GM23338 (cell line): ENCODE measurements at regions not wholly inside any gene's neighbourhood (a gene's known extent, or its start where the extent isn't known, plus 50 kb on each side); places are given as distances from the start of the nearest gene placed in this dataset.
"Not testable (repeated sequence)": the region's sequence is repeated elsewhere in the genome, so short reads cannot be mapped to it uniquely, and the experiment has no call there.

Source experiments
- ATAC-seq: fragments of 200-7000 bp; cut with Tn5 transposase; 3 replicates; pipeline ENCODE4 v1.9.1; 2020
- DNase-seq: peaks from one replicate; pipeline ENCODE4 v3.0.0-alpha.2; 2015; ENCODE audit warnings: low spot score
- H2AFZ ChIP-seq: fragments of 200-600 bp; sonication (generic); 2 replicates; pipeline ENCODE4 v1.8.0; 2016; ENCODE audit warnings: antibody characterized with exemption, mild to moderate bottlenecking, moderate library complexity
- H3F3A ChIP-seq: fragments of 200-600 bp; sonication (generic); replicated peaks from 2 replicates; pipeline ENCODE4 v1.8.0; 2017; ENCODE audit warnings: antibody characterized with exemption, mixed run types, low read depth
- H3K27ac ChIP-seq: fragments of 200-600 bp; sonication (generic); 2 replicates; pipeline ENCODE4 v1.6.1; 2016; ENCODE audit warnings: low read depth
- H3K27me3 ChIP-seq: fragments of 200-600 bp; sonication (generic); 2 replicates; pipeline ENCODE4 v1.8.0; 2016; ENCODE audit warnings: mild to moderate bottlenecking, mixed run types, moderate library complexity; ENCODE audit not compliant: insufficient read depth
- H3K36me3 ChIP-seq: fragments of 200-600 bp; sonication (generic); 2 replicates; pipeline ENCODE4 v1.8.0; 2016; ENCODE audit warnings: mild to moderate bottlenecking; ENCODE audit not compliant: insufficient read depth
- H3K4me1 ChIP-seq: fragments of 200-600 bp; sonication (generic); 2 replicates; pipeline ENCODE4 v1.8.0; 2016; ENCODE audit warnings: mild to moderate bottlenecking, moderate library complexity; ENCODE audit not compliant: insufficient read depth
- H3K4me2 ChIP-seq: fragments of 200-600 bp; sonication (generic); 2 replicates; pipeline ENCODE4 v1.7.1; 2017; ENCODE audit warnings: mixed run types
- H3K4me3 ChIP-seq: fragments of 200-600 bp; sonication (generic); 2 replicates; pipeline ENCODE4 v1.6.1; 2016; ENCODE audit warnings: mixed run types
- H3K79me2 ChIP-seq: fragments of 200-600 bp; sonication (generic); replicated peaks from 2 replicates; pipeline ENCODE4 v1.8.0; 2017; ENCODE audit warnings: mild to moderate bottlenecking; ENCODE audit not compliant: insufficient read depth
- H3K9me2 ChIP-seq: fragments of 200-600 bp; sonication (generic); 2 replicates; pipeline ENCODE4 v1.8.0; 2017; ENCODE audit not compliant: insufficient read depth
- H4K20me1 ChIP-seq: fragments of 200-600 bp; sonication (generic); replicated peaks from 2 replicates; pipeline ENCODE4 v1.8.0; 2017; ENCODE audit warnings: mild to moderate bottlenecking; ENCODE audit not compliant: insufficient read depth
- H3K27ac Mint-ChIP-seq: 2 replicates; pipeline ENCODE4 v1.8.0; 2020; ENCODE audit warnings: inconsistent platforms, mild to moderate bottlenecking, moderate library complexity, mixed read lengths
- H3K27me3 Mint-ChIP-seq: 3 replicates; pipeline ENCODE4 v1.8.0; 2022; ENCODE audit warnings: low read depth, mild to moderate bottlenecking, moderate library complexity, mixed read lengths, inconsistent platforms; ENCODE audit not compliant: insufficient read depth, poor library complexity
- H3K36me3 Mint-ChIP-seq: 3 replicates; pipeline ENCODE4 v1.8.0; 2021; ENCODE audit warnings: low read depth, mild to moderate bottlenecking, inconsistent platforms, moderate library complexity, mixed read lengths
- H3K4me1 Mint-ChIP-seq: 3 replicates; pipeline ENCODE4 v1.8.0; 2020; ENCODE audit warnings: mild to moderate bottlenecking, inconsistent platforms, mixed read lengths
- H3K4me3 Mint-ChIP-seq: 3 replicates; pipeline ENCODE4 v1.8.0; 2021; ENCODE audit warnings: moderate library complexity, mild to moderate bottlenecking, inconsistent platforms, mixed read lengths
- H3K9me3 Mint-ChIP-seq: 3 replicates; pipeline ENCODE4 v1.8.0; 2020; ENCODE audit warnings: moderate library complexity, mild to moderate bottlenecking, inconsistent platforms, mixed read lengths
- EZH2phosphoT487 ChIP-seq: fragments of 200-600 bp; sonication (generic); IDR thresholded peaks from one replicate; pipeline ENCODE4 v1.8.1; 2018; ENCODE audit warnings: antibody characterized with exemption; ENCODE audit not compliant: unreplicated experiment

GRCh38 chr22:12601870-12602779 lies 2925.9 kb upstream of the OR11H1 start:
- Histone ChIP-seq H3K9me2 (no peaks in the 10 kb centered on the region), H2AFZ (no peak overlapping the region), H3K36me3 (0 out of 2 replicates have a peak, but pooled peaks cover 10% of the 10 kb centered on the region), H3K27ac (no peak overlapping the region), H4K20me1 (no peaks in the 10 kb centered on the region), H3K4me1 (no peaks in the 10 kb centered on the region), H3K79me2 (no peaks in the 10 kb centered on the region), H3F3A (no peaks in the 10 kb centered on the region), H3K27me3 (no peaks in the 10 kb centered on the region), H3K4me3 (no peak overlapping the region), H3K4me2 (no peak overlapping the region)
- no peak for TF ChIP-seq EZH2phosphoT487
- no peak overlapping the region for H3K27ac Mint-ChIP-seq
- H3K36me3 Mint-ChIP-seq = peaks cover 69% of the 10 kb centered on the region
- no peaks in the 10 kb centered on the region for H3K27me3 Mint-ChIP-seq
- H3K4me1 Mint-ChIP-seq = no peaks in the 10 kb centered on the region
- no peak for DNase-seq
- H3K4me3 Mint-ChIP-seq = no peak overlapping the region; the same call in 2 of the 3 replicates
- peaks cover 95% of the 10 kb centered on the region for H3K9me3 Mint-ChIP-seq
- no peak for ATAC-seq

GRCh38 chr22:12603399-12603798 lies 2924.6 kb upstream of the OR11H1 start:
- H3K27me3 Mint-ChIP-seq, H3K4me1 ChIP-seq, DNase-seq, H3K4me2 ChIP-seq, H4K20me1 ChIP-seq, H3K4me1 Mint-ChIP-seq, H3K36me3 ChIP-seq, ATAC-seq, H3K4me3 Mint-ChIP-seq, H3K9me2 ChIP-seq, H3F3A ChIP-seq, H3K27me3 ChIP-seq, H3K79me2 ChIP-seq, H2AFZ ChIP-seq, H3K27ac Mint-ChIP-seq, H3K4me3 ChIP-seq, H3K27ac ChIP-seq: not testable (repeated sequence)
- H3K36me3 Mint-ChIP-seq = peaks cover 68% of the 10 kb centered on the region
- H3K9me3 Mint-ChIP-seq = peaks cover 96% of the 10 kb centered on the region

- not testable (repeated sequence) for H3K27ac Mint-ChIP-seq, H2AFZ ChIP-seq, H3K4me1 Mint-ChIP-seq, H3K4me3 Mint-ChIP-seq, H3K36me3 ChIP-seq, H3K9me2 ChIP-seq, H3K4me2 ChIP-seq, H3K27me3 Mint-ChIP-seq, H3K79me2 ChIP-seq, H3K27me3 ChIP-seq, H3K4me3 ChIP-seq, DNase-seq, H3K4me1 ChIP-seq, ATAC-seq, H4K20me1 ChIP-seq, H3K27ac ChIP-seq, H3F3A ChIP-seq
- peaks cover 96% of the 10 kb centered on the region for H3K9me3 Mint-ChIP-seq
- H3K36me3 Mint-ChIP-seq = peaks cover 68% of the 10 kb centered on the region
Observed at GRCh38 chr22:12603833-12604232, 2924.2 kb upstream of the OR11H1 start.

GRCh38 chr22:12608454-12608853 lies 2919.5 kb upstream of the OR11H1 start:
- not testable (repeated sequence) for DNase-seq, H3K27me3 Mint-ChIP-seq, H4K20me1 ChIP-seq, H3K4me1 Mint-ChIP-seq, H3K27me3 ChIP-seq, H3F3A ChIP-seq, H3K9me2 ChIP-seq, H3K27ac ChIP-seq, H3K36me3 ChIP-seq, H3K4me2 ChIP-seq, H3K79me2 ChIP-seq, H3K4me3 ChIP-seq, H3K4me3 Mint-ChIP-seq, H2AFZ ChIP-seq, H3K27ac Mint-ChIP-seq, H3K4me1 ChIP-seq, ATAC-seq
- Mint-ChIP-seq H3K9me3 (peaks cover 91% of the 10 kb centered on the region), H3K36me3 (peaks cover 55% of the 10 kb centered on the region)
